GM19239 (cell line): ENCODE measurements at regions not wholly inside any gene's neighbourhood (a gene's known extent, or its start where the extent isn't known, plus 50 kb on each side); places are given as distances from the start of the nearest gene placed in this dataset.
"Not testable (repeated sequence)": the region's sequence is repeated elsewhere in the genome, so short reads cannot be mapped to it uniquely, and the experiment has no call there.

ENCODE experiments used
- DNase-seq: peaks from one replicate; pipeline ENCODE4 v3.0.0; 2011; ENCODE audit warnings: low spot score; ENCODE audit not compliant: insufficient read length
- FAIRE-seq: peaks from 2 replicates; lab custom pipeline; 2011; peaks lifted over from hg19 to GRCh38; lab: Jason Lieb, UNC

DNA sequence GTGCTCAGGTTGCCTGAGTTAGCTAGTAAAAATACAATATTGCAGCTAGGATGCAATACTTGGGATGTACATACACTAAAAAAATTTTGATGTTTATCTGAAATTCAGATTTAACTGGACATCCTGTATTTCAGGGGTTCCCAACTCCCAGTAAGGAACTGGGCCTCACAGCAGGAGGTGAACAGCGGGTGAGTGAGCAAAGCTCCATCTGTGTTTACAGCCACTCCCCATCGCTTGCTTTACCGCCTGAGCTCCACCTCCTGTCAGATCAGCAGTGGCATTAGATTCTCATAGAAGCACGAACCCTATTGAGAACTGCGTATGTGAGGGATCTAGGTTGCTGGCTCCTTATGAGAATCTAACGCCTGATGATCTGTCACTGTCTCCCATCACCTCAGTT is 285.1 kb upstream of the PROK2 start:
- DNase-seq (no peak), FAIRE-seq (no peak)

DNA sequence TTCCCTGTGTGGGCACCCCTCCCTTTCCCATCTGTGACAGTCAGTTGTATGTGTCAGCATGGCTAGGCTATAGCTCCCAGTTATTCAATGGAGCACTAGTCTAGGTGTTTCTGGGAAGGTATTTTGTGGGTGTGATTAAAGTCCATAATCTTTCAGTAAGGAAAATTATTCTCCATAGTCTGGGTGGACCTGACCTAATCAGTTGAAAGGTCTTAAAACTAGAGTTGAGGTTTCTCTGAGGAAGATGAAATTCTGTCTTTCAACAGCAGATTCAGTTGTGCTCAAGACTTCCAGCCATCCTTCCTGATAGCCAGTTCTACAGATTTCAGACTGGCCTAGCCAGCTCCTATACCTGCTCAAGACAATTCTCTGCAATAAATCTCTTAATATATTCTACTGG is 284.6 kb upstream of the PROK2 start:
- no peak for DNase-seq
- no peak for FAIRE-seq

DNA sequence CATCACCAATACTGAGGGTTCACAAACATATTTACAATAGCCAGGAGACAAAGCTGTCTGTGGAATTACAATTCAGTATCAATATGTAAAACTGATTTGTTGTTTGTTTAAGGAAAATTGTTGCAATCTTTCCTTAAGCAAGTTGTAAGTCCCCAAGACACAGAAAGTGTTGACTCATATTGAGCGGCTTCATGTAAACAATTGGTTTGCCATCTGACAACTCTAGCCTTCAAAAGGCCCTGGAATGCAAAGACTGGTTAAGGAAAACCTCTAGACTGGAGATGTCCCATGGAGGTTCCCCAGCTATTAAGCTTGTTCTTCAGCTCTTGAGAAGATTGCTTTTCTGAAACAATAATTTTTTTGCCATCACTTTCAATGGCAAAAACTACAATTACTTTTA is 283.7 kb upstream of the PROK2 start:
- FAIRE-seq: no peak
- no peak for DNase-seq

DNA sequence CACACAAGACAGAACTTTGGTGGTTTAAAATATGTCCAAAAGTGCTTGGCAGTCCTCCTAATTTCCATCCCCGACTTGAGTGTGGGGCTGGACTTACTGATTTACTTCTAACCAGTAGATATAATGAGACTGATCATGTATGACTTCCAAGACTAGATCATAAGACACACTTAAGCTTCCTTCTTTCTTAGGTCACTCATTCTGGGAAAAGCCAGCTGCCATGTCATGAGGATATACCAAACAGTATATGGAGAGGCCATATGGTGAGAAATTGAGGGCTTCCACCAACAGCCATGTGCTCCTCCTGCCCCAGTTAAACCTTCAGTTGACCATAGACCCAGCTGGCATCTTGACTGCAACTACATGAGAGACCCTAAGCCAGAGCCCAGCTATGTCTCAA is 282.8 kb upstream of the PROK2 start:
- FAIRE-seq (no peak), DNase-seq (no peak)

DNA sequence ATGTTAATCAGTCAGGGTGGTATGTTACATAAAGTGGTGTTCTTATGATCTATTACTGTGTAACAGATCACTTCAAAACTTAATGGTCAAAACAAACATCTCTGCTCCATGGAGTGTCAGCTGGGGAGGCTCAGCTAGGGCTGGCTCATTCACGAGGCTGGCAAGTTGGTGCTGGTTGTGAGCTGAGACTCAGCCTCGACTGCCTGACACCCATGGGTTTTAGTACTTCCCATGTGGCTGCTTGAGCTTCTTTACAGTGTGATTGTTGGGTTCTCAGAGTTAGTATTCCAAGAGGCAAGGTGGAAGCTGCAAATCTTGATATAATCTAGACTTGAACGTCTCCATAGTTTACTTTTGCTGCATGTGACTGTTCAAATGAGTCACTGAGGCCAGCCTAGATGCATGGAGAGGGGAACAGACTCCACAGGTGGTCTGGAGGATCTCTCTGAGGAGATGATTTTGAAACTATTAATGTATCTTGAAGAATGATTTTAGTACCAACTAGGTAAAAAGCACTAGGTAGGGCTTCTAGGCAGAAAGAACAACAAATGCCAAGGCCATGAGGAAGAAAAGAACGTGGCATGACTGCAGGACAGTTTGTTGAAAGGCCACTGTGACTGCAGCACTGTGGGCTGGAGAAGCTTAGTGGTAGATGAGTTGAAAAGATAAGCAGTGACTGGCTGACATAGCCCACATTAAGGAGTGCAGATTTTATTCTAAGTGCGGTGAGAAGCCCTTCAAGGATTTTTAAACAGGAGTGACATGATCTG is 281.1 kb upstream of the PROK2 start:
- FAIRE-seq: no peak
- DNase-seq: no peak

DNA sequence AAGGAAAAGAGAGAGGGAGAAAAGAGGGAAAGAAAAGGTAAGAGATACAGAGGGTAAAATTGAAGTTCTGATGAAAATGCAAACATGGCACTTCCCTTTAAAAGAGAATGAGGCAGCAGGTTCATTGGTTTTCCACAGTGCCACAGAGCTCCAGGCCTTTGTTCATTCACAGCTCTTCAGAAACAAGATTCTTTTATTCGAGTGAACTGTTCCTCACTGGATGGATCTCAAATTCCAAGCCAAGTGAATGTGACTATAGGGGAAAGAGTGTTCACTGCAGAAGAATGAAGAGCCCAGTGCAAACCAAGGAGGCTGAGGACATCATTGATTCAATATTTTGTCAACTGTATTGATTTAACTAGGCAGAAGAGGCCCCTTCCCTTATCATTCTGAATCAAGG is 280.3 kb upstream of the PROK2 start:
- FAIRE-seq (no peak), DNase-seq (no peak)

DNA sequence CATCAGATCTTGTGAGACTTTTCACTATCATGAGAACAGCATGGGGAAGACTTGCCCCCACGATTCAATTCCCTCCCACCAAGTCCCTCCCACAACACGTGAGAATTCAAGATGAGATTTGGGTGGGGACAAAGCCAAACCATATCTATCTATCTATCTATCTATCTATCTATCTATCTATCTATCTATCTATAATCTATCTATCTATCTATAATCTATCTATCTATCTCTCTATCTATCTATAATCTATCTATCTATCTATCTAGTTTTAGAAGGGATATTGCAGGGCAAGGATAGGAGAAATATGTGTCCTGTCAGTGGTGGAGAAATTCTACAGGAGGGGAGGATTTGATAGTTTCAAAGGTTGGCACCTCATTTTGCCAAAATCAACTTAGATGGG is 279.8 kb upstream of the PROK2 start:
- FAIRE-seq, DNase-seq: not testable (repeated sequence)

DNA sequence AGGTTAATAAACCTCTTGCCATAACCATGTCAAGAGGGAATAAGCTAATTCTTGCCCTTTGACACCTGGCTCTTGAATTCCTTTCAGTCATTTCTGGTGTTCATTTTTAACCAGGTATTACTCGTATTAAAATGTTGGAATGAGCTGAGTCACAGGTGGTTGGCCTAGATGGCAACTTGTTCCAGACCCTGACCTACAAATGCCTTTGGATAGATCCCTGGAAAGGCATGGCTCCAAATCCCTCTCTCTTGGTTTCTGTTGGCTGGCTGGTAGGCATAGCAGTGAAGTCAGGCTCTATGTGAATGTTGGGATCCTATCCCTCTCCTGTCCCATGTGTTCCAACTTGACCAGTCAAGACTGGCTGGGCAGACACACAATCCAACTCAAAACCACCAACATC is 277.1 kb upstream of the PROK2 start:
- no peak for FAIRE-seq

DNA sequence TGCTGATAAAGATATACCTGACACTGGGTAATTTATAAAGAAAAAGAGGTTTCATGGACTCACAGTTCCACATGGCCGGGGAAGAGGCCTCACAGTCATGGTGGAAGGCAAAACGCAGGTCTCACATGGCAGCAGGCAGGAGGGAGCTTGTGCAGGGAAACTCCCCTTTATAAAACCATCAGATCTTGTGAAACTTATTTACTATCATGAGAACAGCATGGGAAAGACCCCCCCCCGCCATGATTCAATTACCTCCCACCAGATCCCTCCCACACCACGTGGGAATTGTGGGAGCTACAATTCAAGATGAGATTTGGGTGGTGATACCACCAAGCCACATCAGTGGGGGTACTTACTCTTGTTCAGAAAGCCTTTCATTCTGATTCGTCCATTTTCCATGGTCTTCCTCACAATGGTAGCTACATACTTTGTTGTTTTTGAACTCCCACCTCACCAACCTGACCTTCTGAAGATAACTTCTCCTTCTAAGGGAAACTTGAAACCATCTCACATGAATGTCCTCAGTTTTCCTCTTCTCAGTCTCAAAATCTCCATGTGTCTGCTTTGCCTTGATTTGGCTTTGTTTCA is 275.6 kb upstream of the PROK2 start:
- no peak for DNase-seq
- FAIRE-seq: no peak

More for the DNA sequence above, 277.1 kb upstream of the PROK2 start:
- no peak for DNase-seq

DNA sequence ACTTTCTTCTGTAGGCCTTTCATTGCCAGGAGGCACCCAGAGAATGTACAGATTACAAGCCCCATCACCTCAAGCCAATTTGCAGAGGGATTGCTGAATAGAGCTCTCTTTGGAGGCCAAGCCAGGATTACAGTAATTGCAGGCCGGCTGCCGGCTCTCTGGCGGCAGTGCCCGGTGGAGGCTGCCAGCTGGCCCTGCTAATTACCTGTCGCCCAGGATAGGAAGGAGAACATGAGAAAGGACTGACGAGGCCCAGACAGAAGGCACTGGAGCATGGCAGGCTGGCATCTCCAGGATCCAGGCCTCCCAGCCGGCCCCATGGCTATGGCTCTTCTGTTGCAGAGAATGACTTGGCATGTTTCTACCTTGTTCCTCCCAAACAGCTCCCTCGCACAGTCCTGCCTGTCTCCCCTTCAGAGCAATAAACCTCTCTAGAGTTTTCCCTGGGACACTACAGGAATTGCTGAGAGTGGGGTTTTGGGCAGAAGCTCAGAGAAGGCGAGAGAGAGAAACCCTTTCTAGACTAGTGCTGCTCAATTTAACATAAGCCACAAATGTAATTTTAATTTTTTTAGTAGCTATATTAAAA is 273.6 kb upstream of the PROK2 start:
- FAIRE-seq (no peak), DNase-seq (no peak)

DNA sequence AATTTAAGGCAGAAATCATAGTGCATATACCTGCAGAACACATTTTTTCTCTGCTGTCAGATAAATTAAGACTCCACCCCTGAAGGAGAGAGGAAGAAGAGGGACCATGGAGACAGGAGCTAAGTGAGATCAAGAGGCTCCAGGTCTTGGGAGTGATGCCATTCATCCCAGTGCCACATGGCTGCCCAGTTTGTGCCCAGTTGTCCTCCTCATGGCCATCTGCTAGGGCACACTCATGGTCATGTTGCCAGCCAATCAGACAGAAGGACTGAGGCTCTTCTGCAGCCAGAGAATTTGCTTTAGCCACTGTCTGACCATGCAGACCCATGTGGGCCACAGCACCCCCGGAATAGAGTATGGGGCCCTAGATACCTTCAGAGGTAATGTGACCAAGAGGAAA is 270.5 kb upstream of the PROK2 start:
- no peak for DNase-seq
- no peak for FAIRE-seq

DNA sequence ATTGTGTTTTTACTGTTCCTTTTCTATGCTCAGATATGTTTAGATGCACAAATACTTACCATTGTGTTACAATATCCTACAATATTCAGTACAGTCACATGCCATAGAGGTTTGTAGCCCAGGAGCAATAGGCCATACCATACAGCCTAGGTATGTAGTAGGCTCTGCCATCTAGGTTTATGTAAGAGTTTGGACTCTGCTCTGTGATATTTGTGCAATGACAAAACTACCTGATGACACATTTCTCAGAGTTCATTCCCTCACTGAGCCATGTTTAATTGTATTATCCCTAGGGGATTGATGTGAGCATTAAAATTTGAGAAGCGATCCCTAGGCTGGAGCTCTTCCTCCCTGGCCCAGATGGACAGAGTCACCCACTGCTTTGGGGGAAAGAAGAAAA is 270.0 kb upstream of the PROK2 start:
- no peak for FAIRE-seq
- DNase-seq: no peak

DNA sequence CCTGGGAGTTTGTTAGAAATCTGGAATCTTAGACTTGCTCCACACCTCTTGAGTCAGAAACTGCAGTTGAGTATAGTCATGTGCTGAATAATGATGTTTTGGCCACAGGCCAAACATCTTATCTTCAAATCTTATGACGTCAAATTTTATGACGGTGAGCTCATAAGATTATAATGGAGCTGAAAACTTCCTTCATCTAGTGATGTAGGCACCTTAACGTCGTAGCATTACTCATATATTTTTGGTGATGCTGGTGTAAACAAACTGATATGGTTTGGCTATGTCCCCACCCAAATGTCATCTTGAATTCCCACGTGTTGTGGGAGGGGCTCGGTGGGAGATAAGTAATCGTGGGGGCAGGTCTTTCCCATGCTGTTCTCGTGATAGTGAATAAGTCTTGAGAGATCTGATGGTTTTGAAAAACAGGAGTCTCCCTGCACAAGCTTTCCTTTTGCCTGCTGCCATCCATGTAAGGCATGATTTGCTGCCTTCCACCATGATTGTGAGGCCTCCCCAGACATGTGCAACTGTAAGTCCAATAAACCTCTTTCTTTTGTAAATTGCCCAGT is 268.0 kb upstream of the PROK2 start:
- DNase-seq (no peak), FAIRE-seq (no peak)

DNA sequence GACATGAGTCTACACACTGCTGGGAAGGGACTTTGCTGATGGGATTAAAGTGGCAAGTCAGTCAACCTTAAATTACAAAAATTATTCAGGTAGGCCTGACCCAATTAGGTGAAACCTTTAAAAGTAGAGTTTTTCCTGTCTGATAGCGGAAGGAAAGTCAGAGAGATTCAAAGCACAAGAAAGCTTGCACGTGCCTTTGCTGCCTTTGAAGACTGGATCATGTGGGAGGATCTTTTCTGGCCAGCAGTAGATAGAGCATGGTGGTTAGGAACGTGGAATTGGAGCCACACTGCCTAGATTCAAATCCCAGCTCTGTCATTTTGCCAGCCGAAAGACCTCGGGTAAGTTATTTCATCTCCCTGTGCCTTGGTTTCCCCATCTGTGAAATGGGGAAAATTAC is 265.8 kb upstream of the PROK2 start:
- FAIRE-seq: no peak
- DNase-seq: no peak

DNA sequence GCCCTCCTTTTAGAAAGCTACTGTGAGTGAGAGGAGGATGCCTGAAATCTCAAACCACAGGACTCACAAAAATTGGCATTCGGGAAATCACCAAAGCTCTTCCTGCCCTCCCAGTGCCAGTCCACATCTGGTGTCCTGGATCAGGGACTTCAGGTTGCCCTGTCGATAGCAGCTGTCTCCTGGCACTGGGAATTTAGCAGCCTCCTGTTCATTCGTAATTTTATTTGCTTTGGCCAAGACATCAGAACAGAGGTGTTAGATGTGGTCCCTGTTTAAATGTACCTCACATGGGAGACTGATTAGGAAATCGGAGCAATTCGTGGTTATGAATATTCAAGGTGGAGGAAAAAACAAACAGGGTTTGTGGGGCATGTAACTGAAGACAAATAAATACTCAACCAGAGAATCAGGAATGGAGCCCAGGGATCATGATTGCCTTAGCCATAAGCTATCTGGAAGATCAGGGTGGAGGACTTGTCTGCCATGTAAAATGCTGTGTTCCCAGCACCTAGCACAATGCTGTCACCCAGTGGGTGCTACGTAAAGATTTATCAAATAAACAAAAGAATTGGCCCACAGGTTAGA is 265.2 kb upstream of the PROK2 start:
- DNase-seq: no peak
- FAIRE-seq: no peak

DNA sequence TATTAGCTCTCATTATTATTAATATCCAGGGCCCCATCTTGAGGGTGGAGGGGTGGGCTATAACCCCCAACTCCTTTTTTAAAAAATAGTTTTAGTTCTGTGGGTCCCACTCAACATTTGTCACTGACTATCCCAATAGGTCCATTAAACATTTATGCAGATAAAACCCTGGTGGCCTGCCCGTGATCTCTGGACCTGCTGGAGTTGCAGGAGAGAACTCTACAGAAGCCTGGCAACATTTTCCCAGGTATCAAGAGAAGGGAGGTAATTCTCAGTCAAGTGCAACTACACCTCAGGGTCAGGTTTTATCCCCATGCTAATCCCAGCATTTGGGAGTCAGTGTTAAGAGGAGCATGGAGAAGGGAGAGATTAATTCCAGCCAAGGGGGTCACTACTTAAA is 264.4 kb upstream of the PROK2 start:
- no peak for FAIRE-seq
- no peak for DNase-seq

DNA sequence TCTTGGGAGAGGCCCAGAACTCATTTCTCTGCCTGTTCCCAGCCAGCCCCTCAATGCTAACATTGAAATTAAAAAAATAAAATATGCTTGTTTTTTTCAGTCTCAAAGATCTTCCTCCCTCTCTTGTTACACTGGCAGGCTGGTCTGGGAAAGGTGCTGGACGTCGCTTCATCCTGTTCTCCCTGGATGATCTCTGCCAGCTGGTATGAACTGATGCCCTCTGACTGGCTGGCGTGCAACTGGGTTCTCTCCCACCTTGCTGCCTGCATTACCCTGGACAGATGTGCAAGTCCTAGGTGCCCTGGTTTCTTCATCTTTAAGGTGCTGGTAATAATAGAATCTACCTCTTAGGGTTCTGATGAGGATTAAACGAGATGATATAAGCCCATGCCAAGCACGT is 263.9 kb upstream of the PROK2 start:
- FAIRE-seq: no peak
- DNase-seq: no peak

DNA sequence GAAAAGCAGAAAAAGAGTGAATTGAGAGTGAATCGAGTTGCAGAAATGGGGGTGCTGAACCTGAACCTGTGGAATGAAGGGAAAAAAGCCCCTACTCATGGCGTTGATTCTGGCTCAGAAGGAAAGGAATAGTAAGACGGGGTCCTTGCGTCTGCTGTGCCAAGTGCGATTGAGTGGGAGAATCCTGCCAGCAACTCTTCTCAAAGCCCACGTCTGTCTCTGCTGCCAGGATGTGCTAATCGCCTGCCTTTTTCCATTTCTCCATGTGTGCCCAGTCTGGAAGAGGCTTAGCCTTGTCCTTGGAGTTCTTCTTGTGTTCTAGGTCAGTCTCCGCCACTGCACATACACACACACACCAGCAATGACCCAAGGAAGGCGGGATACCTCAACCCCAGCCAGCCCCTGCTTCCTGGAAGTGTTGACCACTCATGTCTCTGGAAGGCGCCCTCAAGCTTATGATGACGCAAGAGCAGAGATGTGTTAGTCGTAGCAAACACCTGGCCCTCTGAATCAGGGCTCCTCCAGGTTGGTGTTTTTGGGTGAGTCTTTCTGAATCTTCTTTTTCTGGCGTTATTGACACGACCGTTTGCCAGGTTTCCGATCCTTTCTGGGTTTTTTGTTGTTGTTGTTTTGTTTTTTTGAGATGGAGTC is 262.4 kb upstream of the PROK2 start:
- FAIRE-seq (no peak), DNase-seq (no peak)

DNA sequence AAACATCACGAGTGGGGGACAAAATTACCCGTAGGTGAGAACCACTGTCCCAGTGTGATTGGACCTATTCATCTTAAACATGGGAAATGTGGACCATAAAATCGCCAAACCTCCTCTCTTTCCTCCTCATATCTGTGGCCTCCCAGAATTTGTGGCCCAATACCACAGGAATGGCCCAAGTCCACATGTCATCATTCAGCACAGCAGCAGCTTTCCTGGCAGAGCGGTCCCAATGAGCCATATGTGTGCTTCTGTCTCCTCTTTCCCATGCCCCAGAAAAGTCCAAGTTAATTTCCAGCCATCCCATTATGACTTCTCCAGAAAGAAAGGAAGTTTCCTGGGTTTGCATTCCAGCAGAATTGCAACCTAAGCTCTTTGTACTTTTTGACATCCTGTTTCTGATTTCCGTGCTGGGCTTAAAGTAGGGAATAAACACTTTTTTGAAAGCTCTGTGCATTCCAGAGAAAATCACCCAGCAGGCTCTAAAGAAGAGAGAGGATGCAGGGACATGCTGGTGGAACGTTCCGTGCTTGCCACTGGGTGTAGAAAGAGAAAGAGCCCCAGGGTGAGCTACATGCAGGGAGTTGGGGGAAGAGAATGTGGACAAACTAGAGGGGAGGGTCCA is 259.4 kb upstream of the PROK2 start:
- FAIRE-seq (peak; percentile 66), DNase-seq (no peak)
